HG02938 (cell line): ENCODE measurements at regions not wholly inside any gene's neighbourhood (a gene's known extent, or its start where the extent isn't known, plus 50 kb on each side); places are given as distances from the start of the nearest gene placed in this dataset.
"Not testable (repeated sequence)": the region's sequence is repeated elsewhere in the genome, so short reads cannot be mapped to it uniquely, and the experiment has no call there.

ENCODE experiments used
- ATAC-seq: cut with Tn5 transposase; IDR thresholded peaks from one replicate; pipeline ENCODE4 v1.9.1; 2021; ENCODE audit warnings: mild to moderate bottlenecking, moderate library complexity; ENCODE audit not compliant: unreplicated experiment

DNA sequence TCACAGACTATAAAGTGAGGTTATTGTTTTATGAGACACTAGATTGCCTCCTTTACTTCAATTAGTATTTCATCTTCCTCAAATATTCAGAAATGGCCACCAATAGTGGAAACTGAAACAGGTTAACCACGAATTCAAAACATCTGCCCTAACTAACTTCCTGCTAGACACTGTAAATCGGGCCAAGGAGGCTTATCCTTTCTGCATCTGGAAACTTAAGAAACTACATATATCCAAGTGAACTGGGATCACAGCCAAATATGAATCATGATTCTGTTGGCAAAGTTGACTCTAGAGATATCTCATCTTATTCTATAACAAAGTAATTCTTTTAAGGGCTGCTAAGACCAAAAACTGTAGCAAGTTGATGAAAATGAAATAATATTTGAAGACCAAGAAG, 136.6 kb upstream of the ZC3H15 start:
- peak; percentile 89 for ATAC-seq

DNA sequence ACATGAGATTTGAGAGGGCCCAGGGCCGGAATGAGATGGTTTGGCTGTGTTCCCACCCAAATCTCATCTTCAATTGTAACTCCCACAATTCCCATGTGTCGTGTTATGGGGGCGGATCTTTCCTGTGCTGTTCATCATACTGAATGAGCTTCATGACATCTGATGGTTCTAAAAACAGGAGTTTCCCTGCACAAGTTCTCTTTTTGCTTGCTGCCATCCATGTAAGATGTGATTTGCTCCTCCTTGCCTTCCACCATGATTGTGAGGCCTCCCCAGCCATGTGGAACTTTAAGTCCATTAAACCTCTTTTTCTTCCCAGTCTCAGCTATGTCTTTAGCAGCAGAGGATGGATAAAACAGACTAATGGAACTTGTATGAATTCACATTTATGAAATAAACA, 131.9 kb upstream of the ZC3H15 start:
- not testable (repeated sequence) for ATAC-seq

DNA sequence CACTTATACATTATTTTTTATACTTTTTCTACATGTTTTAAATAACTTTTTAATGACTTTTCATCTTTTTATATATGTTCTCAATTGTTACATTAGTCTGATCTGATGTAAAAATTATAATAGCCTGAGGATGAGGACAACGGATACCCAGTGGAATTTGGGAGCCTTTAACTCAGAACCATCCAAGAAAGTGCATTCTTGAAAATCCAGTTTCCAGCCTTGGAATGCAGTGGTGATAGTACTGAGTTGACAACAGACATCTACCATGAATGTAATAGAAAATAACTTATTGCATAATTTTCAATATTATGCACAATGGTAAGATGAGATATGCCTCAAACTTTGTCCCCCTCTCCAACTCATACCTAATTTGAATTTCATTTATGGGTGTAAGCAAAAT, 120.7 kb upstream of the ZC3H15 start:
- no peak for ATAC-seq

- ATAC-seq: no peak
Measured at GRCh38 chr2:186379052-186379451, 107.0 kb upstream of the ZC3H15 start.

DNA sequence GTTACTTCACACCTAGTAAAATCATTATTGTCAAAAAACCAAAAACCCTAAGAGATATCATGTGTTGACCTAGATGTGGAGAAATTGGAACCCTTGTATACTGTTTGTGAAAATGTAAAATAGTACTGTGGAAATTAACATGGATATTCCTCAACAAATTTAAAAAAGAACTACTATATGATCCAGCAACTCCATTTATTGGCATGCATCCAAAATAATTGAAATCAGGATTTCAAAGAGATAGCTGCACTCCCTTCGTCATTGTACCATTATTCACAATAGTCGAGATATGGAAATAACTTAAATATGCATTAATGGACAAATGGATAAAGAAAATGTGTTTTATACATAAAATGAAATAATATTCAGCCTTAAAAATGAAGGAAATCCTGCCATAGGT, 105.3 kb upstream of the ZC3H15 start:
- ATAC-seq: no peak

- ATAC-seq: no peak
Measured at GRCh38 chr2:186381573-186381972, 104.5 kb upstream of the ZC3H15 start.

DNA sequence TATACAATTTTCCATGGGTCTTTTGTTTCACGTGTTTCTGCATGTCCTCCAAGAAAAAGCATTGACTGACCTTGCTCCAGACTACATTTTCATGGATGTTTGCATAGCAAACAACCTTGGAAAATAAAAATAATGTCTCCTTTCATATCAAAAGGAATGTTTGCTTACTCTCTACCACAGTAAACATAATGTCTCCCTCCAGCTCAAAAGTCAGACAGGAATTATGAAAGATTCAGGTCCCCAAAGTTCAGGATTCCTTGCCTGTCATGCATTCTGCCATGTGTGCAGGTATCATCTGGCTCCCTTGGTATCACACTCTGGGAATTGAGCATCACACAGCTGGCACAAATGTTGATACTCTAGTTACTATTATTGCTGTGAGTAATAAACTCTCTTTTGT, 103.1 kb upstream of the ZC3H15 start:
- ATAC-seq: no peak

DNA sequence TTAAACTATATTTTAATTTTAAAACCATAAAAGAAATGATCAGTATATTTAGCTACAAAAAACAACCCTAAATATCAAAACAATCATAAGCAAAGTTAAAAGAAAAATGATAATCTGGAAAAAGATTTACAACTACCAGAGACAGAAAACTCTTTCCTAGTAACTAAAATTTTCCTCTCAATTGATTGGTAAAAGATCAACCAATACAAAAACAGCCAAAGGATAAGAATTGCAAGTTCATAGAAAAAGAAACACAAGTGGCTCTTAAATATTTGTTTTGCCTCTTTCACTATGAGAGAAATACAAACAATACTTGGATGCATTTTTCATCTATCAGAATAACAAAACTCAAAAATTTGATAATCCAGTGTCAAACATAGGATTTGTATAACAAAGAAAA, 101.8 kb upstream of the ZC3H15 start:
- ATAC-seq: no peak

GRCh38 chr2:186385638-186386201, 100.3 kb upstream of the ZC3H15 start:
- ATAC-seq: not testable (repeated sequence)

DNA sequence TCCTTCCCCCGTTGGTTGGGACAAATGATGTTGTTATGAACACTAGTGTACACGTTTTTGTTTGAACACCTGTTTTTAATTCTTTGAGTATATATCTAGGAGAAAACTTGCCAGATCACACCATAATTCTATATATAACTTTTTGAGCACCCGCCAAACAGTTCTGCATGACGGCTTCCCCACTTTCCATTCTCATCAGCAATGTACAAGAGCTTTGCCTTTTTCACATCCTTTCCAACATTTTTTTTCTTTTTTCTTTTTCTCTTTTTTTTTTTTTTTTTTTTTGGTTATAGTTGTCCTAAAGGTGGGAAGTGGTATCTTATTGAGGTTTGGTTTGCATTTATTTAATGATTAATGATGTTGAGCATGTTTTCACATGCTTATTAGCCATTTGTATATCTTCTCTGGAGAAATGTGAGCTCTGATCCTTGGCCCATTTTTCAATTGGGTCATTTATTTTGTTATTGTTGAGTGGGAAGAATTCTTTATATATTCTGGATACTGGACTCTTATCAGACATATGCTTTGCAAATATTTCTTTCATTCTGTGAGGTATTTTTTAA, 86.9 kb upstream of the ZC3H15 start:
- peak; percentile 95 for ATAC-seq

GRCh38 chr2:186405842-186406241, 80.2 kb upstream of the ZC3H15 start:
- ATAC-seq: no peak

DNA sequence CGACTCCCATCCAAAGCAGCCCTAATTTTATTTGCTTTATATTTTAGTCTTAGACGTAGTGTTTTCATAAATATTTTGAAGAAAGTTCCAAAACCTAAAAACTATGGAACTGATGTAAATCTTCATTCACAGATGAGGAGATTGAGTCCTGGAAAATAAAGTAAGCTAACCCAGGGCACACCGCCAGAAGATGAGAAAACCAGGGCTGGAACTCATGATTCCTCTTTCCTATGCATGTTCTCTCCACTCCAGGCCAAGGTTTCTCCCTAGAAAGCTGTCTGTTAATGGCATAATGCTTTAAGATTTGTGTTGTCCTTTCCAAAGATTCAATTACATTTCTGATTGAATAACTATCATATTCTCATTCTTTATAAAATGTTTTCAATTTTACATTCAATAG, 78.4 kb upstream of the ZC3H15 start:
- ATAC-seq: no peak

DNA sequence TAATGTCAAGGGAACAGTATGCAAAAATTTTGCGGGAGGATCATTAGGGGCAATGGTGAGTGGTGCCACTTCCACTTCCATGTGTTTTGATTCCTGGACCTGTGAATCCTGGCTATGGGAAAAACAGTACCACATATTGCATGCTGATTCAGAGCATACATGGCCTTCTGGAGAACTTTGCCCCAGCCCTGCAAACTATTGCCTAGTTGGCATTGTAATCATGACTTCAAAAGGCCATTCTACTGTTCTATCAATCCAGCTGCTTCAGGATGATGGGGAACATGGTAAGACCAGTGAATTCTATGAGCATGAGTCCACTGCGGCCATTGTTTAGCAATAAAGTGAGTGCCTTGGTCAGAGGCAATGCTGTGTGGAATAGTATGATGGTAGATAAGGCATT, 75.3 kb upstream of the ZC3H15 start:
- ATAC-seq: no peak

DNA sequence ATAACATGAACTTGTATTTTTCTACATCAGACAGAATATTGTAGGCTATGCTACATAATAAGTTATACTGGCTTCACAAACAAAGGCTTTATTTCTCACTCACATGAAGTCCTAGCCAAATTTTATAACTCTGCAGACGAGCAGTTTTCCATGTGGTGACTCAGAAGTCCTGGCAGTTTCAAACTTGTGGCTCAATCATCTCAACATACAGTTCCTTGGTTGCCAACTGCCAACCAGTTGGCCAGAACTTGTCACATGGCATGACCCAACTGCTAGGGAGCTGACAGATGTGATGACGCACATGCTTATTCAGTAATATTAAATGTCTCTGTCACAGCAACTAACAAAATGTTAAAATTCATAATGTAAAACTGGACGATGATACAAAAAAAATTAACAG, 63.8 kb upstream of the ZC3H15 start:
- no peak for ATAC-seq

DNA sequence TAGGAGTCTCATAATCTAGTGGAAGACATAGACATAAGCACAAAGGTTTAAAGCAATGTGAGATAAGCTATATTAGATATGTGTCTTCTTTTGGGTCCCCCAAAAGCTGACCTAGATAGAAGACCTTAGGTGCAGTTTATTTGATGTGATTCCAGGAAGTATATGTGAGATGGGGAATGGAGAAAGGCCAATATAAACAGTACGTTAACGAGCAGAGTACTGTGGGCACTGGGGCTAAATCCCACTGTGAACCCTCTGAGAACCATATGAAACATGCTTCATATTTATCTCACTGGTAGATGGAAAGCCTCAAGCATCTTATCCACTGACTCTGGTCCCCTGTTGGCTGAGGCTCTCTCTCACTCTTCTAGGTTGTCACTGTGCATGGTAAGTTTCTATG, 62.6 kb upstream of the ZC3H15 start:
- ATAC-seq: no peak

DNA sequence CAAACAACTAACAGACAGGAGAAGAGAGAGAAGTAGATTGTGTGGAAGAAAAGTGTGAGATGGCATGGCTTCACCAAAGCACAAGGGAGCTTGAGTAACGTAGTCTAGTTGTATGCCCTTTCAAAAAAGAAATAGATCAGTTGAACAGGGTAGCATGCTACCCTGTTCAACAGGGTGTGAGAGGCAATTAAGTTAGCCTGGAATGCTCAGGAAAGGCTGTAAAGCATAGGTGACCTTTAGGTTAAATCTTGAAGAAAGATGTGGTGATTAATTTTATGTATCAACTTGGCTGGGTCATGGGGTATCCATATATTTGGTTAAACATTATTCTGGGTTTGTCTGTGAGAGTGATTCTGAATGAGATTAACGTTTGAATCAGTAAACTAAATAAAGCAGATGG, 61.8 kb upstream of the ZC3H15 start:
- no peak for ATAC-seq

DNA sequence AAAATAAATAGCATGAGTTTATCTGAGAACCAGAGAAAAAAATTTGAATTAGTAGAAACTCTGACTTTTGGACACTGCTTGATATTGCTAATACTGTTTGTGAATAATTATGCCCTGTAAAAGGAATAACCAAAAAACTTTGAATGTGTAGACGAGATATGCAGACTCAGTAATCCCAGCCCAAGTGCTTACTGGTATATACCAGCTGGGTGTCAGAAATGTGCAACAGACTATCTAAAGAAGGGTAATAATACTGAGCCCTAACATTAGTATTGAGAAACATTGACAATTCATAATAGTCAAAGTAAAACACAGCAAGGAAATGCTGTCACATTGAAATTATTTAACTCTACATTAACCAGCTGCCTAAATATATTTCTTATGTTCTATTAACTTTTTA, 60.5 kb upstream of the ZC3H15 start:
- ATAC-seq: no peak

- ATAC-seq: peak; percentile 95
Measured at GRCh38 chr2:186426153-186427016, 59.7 kb upstream of the ZC3H15 start.

- peak; percentile 28 for ATAC-seq
Measured at GRCh38 chr2:186427017-186427350, 59.1 kb upstream of the ZC3H15 start.

DNA sequence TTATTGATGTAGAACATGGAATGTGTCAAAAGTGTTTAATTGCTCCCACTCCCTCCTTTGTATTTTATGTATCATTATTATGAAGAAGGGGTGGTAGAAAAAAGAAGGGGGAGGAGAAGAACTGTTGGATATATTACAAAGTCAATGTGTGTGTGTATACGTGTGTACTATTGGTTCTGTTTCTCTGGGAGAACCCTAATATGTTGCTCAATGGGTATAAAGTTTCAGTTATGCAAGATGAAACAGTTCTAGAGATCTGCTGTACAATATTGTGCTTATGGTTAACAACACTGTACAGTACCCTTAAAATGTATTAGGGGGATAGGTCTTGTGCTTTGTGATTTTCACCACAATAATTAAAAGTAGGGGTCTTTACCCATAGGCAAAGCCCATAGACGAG, 58.1 kb upstream of the ZC3H15 start:
- ATAC-seq: no peak

GRCh38 chr2:186429104-186429503, 57.0 kb upstream of the ZC3H15 start:
- ATAC-seq: no peak

DNA sequence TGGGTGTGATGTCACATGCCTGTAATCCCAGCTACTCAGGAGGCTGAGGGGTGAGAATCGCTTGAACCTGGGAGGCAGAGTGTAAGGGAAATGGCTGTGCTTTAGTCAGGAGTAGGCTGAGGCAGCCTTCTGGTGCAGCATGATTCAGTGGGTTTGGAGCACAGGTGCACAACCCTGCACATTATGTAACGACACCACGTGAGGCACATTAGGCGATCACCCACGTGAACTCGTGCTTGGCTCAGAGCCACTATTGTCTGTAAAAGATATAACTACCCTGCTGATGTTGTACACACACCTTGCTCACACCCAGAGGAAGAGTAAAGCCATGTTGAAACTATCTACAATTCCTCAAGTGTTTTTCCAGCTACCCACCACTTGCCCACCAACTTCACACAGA, 54.8 kb upstream of the ZC3H15 start:
- ATAC-seq: no peak

DNA sequence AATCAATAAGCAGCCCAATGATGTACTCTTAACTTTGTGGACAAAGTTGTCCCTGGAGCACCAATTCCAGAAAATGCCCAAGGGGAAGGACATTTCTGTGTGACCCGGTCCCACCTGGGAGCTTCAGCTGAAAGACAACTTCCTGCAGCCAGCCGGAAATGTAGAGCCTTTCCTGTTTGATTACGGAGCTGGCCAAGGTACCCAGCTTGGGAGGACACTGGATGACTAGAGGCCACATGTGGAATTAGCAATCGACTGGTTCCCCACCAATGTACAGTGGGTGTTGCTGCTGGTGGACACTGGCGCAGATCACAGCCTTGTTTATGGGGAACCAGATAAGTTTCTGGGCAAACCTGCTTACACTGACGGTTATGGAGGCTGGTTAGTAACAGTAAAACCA, 53.0 kb upstream of the ZC3H15 start:
- no peak for ATAC-seq
